BE2C (cell line): ENCODE measurements at regions not wholly inside any gene's neighbourhood (a gene's known extent, or its start where the extent isn't known, plus 50 kb on each side); places are given as distances from the start of the nearest gene placed in this dataset.
"Not testable (repeated sequence)": the region's sequence is repeated elsewhere in the genome, so short reads cannot be mapped to it uniquely, and the experiment has no call there.

Source experiments
- DNase-seq: peaks from one replicate; pipeline ENCODE4 v3.0.0-alpha.2; 2020
- H3K27me3 ChIP-seq: fragments of 250-450 bp; sonication (Bioruptor Pico); 2 replicates; pipeline ENCODE4 v1.5.1; 2020; ENCODE audit warnings: mild to moderate bottlenecking
- H3K36me3 ChIP-seq: fragments of 250-450 bp; sonication (Bioruptor Pico); 2 replicates; pipeline ENCODE4 v1.5.1; 2020; ENCODE audit warnings: mild to moderate bottlenecking
- H3K4me1 ChIP-seq: fragments of 250-450 bp; sonication (Bioruptor Pico); 2 replicates; pipeline ENCODE4 v1.5.1; 2020
- H3K4me3 ChIP-seq: 2 replicates; pipeline ENCODE4 v1.5.1; 2011; ENCODE audit warnings: low read depth, low read length
- H3K9me3 ChIP-seq: fragments of 250-450 bp; sonication (Bioruptor Pico); 2 replicates; pipeline ENCODE4 v1.5.1; 2020
- TF ChIP-seq, protein P1 (sequence below): IDR thresholded peaks from 2 replicates; pipeline ENCODE4 v1.5.1; 2012; ENCODE audit warnings: mild to moderate bottlenecking, low read depth, low read length

- Histone ChIP-seq H3K4me1 (no peaks in the 10 kb centered on the region), H3K36me3 (no peaks in the 10 kb centered on the region), H3K9me3 (no peaks in the 10 kb centered on the region), H3K4me3 (no peak overlapping the region), H3K27me3 (no peaks in the 10 kb centered on the region; the same call in 1 of the 2 replicates)
- TF ChIP-seq, protein P1, sequence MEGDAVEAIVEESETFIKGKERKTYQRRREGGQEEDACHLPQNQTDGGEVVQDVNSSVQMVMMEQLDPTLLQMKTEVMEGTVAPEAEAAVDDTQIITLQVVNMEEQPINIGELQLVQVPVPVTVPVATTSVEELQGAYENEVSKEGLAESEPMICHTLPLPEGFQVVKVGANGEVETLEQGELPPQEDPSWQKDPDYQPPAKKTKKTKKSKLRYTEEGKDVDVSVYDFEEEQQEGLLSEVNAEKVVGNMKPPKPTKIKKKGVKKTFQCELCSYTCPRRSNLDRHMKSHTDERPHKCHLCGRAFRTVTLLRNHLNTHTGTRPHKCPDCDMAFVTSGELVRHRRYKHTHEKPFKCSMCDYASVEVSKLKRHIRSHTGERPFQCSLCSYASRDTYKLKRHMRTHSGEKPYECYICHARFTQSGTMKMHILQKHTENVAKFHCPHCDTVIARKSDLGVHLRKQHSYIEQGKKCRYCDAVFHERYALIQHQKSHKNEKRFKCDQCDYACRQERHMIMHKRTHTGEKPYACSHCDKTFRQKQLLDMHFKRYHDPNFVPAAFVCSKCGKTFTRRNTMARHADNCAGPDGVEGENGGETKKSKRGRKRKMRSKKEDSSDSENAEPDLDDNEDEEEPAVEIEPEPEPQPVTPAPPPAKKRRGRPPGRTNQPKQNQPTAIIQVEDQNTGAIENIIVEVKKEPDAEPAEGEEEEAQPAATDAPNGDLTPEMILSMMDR: no peak
- DNase-seq: no peak
Measured at GRCh38 chr6:137640086-137640485, 145.9 kb upstream of the OLIG3 start.

- H3K36me3 ChIP-seq: no peaks in the 10 kb centered on the region
- TF ChIP-seq, protein P1: peak; percentile 78
- H3K4me1 ChIP-seq: no peaks in the 10 kb centered on the region
- H3K9me3 ChIP-seq: no peaks in the 10 kb centered on the region
- peak; percentile 65 for DNase-seq
- no peaks in the 10 kb centered on the region; the same call in 1 of the 2 replicates for H3K27me3 ChIP-seq
- no peak overlapping the region for H3K4me3 ChIP-seq
Measured at GRCh38 chr6:137641474-137642077, 147.4 kb upstream of the OLIG3 start.

GRCh38 chr6:137643210-137643609 is 149.0 kb upstream of the OLIG3 start:
- H3K27me3 ChIP-seq, H3K9me3 ChIP-seq, H3K36me3 ChIP-seq, H3K4me3 ChIP-seq, DNase-seq, H3K4me1 ChIP-seq: not testable (repeated sequence)

DNA sequence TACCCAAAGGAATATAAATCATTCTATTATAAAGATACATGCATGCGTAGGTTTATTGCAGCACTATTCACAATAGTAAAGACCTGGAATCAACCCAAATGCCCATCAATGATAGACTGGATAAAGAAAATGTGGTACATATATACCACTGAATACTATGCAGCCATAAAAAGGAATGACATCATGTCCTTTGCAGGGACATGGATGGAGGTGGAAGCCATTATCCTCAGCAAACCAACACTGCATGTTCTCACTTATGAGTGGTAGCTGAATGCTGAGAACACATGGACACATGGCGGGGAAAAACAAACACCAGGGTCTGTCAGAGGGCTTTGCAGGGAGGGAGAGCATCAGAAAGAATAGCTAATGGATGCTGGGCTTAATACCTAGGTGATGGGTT is 149.4 kb upstream of the OLIG3 start:
- not testable (repeated sequence) for H3K4me1 ChIP-seq, DNase-seq, H3K4me3 ChIP-seq, H3K27me3 ChIP-seq, H3K9me3 ChIP-seq, H3K36me3 ChIP-seq

GRCh38 chr6:137645850-137646249 is 151.7 kb upstream of the OLIG3 start:
- no peak for DNase-seq

GRCh38 chr6:137646484-137646883 is 152.3 kb upstream of the OLIG3 start:
- Histone ChIP-seq H3K36me3 (no peaks in the 10 kb centered on the region), H3K4me3 (no peak overlapping the region), H3K27me3 (peaks cover 3% of the 10 kb centered on the region; the same call in 1 of the 2 replicates), H3K9me3 (no peaks in the 10 kb centered on the region), H3K4me1 (no peaks in the 10 kb centered on the region)
- TF ChIP-seq, protein P1: no peak
- no peak for DNase-seq

More at GRCh38 chr6:137645850-137646249, 151.7 kb upstream of the OLIG3 start:
- TF ChIP-seq, protein P1: no peak
- no peaks in the 10 kb centered on the region for H3K36me3 ChIP-seq
- H3K4me1 ChIP-seq: no peaks in the 10 kb centered on the region
- H3K9me3 ChIP-seq: no peaks in the 10 kb centered on the region
- peaks cover 3% of the 10 kb centered on the region; the same call in 1 of the 2 replicates for H3K27me3 ChIP-seq
- H3K4me3 ChIP-seq: no peak overlapping the region

DNA sequence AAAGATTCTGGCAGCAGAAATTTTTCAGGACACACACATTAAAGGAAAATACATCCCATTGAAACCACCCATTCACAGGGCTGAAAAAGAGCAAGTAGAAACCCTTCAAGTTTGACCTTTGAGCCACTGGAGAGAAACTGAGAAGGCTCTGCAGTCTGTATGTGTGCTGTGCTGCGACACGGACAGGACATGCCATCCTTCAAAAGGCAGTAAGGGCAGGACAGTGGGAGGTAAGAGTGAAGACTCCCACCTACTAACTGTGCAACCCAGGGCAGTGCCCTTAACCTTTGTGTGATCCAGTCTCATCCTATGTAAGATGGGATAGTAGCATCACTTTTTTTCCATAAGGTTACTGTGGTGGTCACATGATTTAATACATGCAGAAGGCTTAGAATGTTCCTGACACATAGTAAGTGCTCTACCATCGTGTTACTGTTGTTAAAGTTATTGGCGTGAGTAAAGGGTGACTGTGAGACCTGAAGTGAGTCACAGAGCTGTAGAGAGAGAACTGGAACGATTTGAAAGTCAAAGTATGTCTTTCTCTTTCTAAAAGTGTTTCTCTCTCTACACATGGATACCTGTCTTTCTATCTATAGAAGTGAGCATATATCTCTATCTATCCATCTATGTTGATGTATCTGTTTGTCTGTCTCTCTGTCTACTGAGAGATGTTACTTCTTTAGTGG is 153.7 kb upstream of the OLIG3 start:
- no peaks in the 10 kb centered on the region for H3K4me1 ChIP-seq
- DNase-seq: no peak
- TF ChIP-seq, protein P1: no peak

More for the DNA sequence above, 153.7 kb upstream of the OLIG3 start:
- Histone ChIP-seq H3K36me3 (no peaks in the 10 kb centered on the region), H3K27me3 (peaks cover 3% of the 10 kb centered on the region; the same call in 1 of the 2 replicates), H3K9me3 (no peaks in the 10 kb centered on the region), H3K4me3 (no peak overlapping the region)
